ENCODE measurements at regions not wholly inside any gene's neighbourhood (a gene's known extent, or its start where the extent isn't known, plus 50 kb on each side); places are given as distances from the start of the nearest gene placed in this dataset.

GRCh38 chr3:193096076-193096475 is 144.9 kb upstream of the PLAAT1 start:
- no peaks in the 10 kb centered on the region for H3K9me3 ChIP-seq (ENCODE audit: control insufficient read depth, insufficient read depth, low read depth, low read length)
- H2AFZ ChIP-seq (ENCODE audit: low read length) = no peak overlapping the region
- no peak for DNase-seq (ENCODE audit: low read depth in 2 of 2)
- TF ChIP-seq EZH2 (IDR thresholded peaks at IDR 0.05; ENCODE audit: low read length, missing control alignments) = no peak
- TF ChIP-seq, protein P1, sequence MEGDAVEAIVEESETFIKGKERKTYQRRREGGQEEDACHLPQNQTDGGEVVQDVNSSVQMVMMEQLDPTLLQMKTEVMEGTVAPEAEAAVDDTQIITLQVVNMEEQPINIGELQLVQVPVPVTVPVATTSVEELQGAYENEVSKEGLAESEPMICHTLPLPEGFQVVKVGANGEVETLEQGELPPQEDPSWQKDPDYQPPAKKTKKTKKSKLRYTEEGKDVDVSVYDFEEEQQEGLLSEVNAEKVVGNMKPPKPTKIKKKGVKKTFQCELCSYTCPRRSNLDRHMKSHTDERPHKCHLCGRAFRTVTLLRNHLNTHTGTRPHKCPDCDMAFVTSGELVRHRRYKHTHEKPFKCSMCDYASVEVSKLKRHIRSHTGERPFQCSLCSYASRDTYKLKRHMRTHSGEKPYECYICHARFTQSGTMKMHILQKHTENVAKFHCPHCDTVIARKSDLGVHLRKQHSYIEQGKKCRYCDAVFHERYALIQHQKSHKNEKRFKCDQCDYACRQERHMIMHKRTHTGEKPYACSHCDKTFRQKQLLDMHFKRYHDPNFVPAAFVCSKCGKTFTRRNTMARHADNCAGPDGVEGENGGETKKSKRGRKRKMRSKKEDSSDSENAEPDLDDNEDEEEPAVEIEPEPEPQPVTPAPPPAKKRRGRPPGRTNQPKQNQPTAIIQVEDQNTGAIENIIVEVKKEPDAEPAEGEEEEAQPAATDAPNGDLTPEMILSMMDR (conservative IDR thresholded peaks at IDR 0.05 in 1 of 2, IDR thresholded peaks at IDR 0.05 in 1 of 2; ENCODE audit: low read depth in 1 of 2, low read length in 2 of 2) = no peak
- no peaks in the 10 kb centered on the region for H4K20me1 ChIP-seq (ENCODE audit: control insufficient read depth, extremely low read depth, insufficient read depth, low read length)
- H3K9ac ChIP-seq (ENCODE audit: insufficient read depth, low read length) = no peak overlapping the region
- no peak overlapping the region for H3K27ac ChIP-seq (ENCODE audit: insufficient read depth, low read length)
- H3K36me3 ChIP-seq (ENCODE audit: control insufficient read depth, insufficient read depth, low read length) = no peaks in the 10 kb centered on the region
- no peak overlapping the region for H3K4me3 ChIP-seq (replicated peaks in 1 of 4; ENCODE audit: control extremely low read depth in 1 of 4, insufficient read depth in 1 of 4, low read depth in 3 of 4, low read length in 4 of 4)
- no peaks in the 10 kb centered on the region for H3K4me1 ChIP-seq (ENCODE audit: control insufficient read depth, extremely low read depth, insufficient read depth, low read length)
- H3K27me3 ChIP-seq (ENCODE audit: control insufficient read depth, insufficient read depth, low read length) = no peaks in the 10 kb centered on the region
- H3K4me2 ChIP-seq (ENCODE audit: extremely low read depth, insufficient read depth, low read length) = no peak overlapping the region
- H3K79me2 ChIP-seq (ENCODE audit: control insufficient read depth, insufficient read depth, low read length) = no peaks in the 10 kb centered on the region

GRCh38 chr3:193114431-193115340 is 126.3 kb upstream of the PLAAT1 start:
- no peak for TF ChIP-seq EZH2 (IDR thresholded peaks at IDR 0.05; ENCODE audit: low read length, missing control alignments)
- TF ChIP-seq, protein P1 (conservative IDR thresholded peaks at IDR 0.05 in 1 of 2, IDR thresholded peaks at IDR 0.05 in 1 of 2; ENCODE audit: low read depth in 1 of 2, low read length in 2 of 2) = no peak
- no peak for DNase-seq (ENCODE audit: low read depth in 2 of 2)
- no peaks in the 10 kb centered on the region for H3K9me3 ChIP-seq (ENCODE audit: control insufficient read depth, insufficient read depth, low read depth, low read length)
- no peak overlapping the region for H3K4me2 ChIP-seq (ENCODE audit: extremely low read depth, insufficient read depth, low read length)
- no peaks in the 10 kb centered on the region for H3K79me2 ChIP-seq (ENCODE audit: control insufficient read depth, insufficient read depth, low read length)
- H3K27ac ChIP-seq (ENCODE audit: insufficient read depth, low read length) = no peak overlapping the region
- no peaks in the 10 kb centered on the region for H4K20me1 ChIP-seq (ENCODE audit: control insufficient read depth, extremely low read depth, insufficient read depth, low read length)
- no peak overlapping the region for H3K9ac ChIP-seq (ENCODE audit: insufficient read depth, low read length)
- H2AFZ ChIP-seq (ENCODE audit: low read length) = no peak overlapping the region
- H3K4me3 ChIP-seq (replicated peaks in 1 of 4; ENCODE audit: control extremely low read depth in 1 of 4, insufficient read depth in 1 of 4, low read depth in 3 of 4, low read length in 4 of 4) = no peak overlapping the region
- H3K36me3 ChIP-seq (ENCODE audit: control insufficient read depth, insufficient read depth, low read length) = no peaks in the 10 kb centered on the region
- H3K4me1 ChIP-seq (ENCODE audit: control insufficient read depth, extremely low read depth, insufficient read depth, low read length) = no peaks in the 10 kb centered on the region
- H3K27me3 ChIP-seq (ENCODE audit: control insufficient read depth, insufficient read depth, low read length) = no peaks in the 10 kb centered on the region

DNA sequence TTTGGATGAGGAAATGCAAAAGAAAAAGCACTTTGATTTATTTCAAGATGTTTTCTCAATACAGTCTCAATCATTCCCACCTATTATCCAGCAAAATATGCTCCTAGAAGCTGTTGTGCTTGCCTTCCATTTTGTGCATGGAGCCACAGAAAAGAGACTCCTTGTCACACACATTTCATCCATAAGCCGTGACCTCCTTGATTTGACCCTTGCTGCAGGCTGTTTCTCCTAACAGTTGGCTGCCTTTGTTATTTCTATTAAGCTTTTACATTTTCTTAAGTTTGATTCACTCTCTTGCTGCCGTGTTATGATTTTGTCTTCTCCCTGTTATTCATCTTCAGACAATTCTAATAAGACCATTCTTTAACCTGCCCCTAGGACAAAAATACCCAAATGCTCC is 124.2 kb upstream of the PLAAT1 start:
- Histone ChIP-seq H3K36me3 (ENCODE audit: control insufficient read depth, insufficient read depth, low read length) (no peaks in the 10 kb centered on the region), H3K4me1 (ENCODE audit: control insufficient read depth, extremely low read depth, insufficient read depth, low read length) (no peaks in the 10 kb centered on the region), H3K27ac (ENCODE audit: insufficient read depth, low read length) (no peak overlapping the region), H3K9ac (ENCODE audit: insufficient read depth, low read length) (no peak overlapping the region), H3K79me2 (ENCODE audit: control insufficient read depth, insufficient read depth, low read length) (no peaks in the 10 kb centered on the region), H3K9me3 (ENCODE audit: control insufficient read depth, insufficient read depth, low read depth, low read length) (no peaks in the 10 kb centered on the region), H3K27me3 (ENCODE audit: control insufficient read depth, insufficient read depth, low read length) (no peaks in the 10 kb centered on the region), H3K4me3 (replicated peaks in 1 of 4; ENCODE audit: control extremely low read depth in 1 of 4, insufficient read depth in 1 of 4, low read depth in 3 of 4, low read length in 4 of 4) (no peak overlapping the region), H3K4me2 (ENCODE audit: extremely low read depth, insufficient read depth, low read length) (no peak overlapping the region), H2AFZ (ENCODE audit: low read length) (no peak overlapping the region), H4K20me1 (ENCODE audit: control insufficient read depth, extremely low read depth, insufficient read depth, low read length) (no peaks in the 10 kb centered on the region)
- no peak for DNase-seq (ENCODE audit: low read depth in 2 of 2)
- TF ChIP-seq EZH2 (IDR thresholded peaks at IDR 0.05; ENCODE audit: low read length, missing control alignments) = no peak
- TF ChIP-seq, protein P1 (conservative IDR thresholded peaks at IDR 0.05 in 1 of 2, IDR thresholded peaks at IDR 0.05 in 1 of 2; ENCODE audit: low read depth in 1 of 2, low read length in 2 of 2) = no peak

Data from fibroblast of lung (primary cell).